Sigmoid colon (tissue), 6 donors: ENCODE measurements at regions not wholly inside any gene's neighbourhood (a gene's known extent, or its start where the extent isn't known, plus 50 kb on each side); places are given as distances from the start of the nearest gene placed in this dataset.

Source experiments
- DNase-seq: peaks from one replicate; pipeline ENCODE4 v3.0.0-alpha.2; 2019
- H3K27ac ChIP-seq, 4 donors: fragments of 200-600 bp; sonication (generic); one replicate each; pipeline ENCODE4 v1.5.1; 2016 to 2019; ENCODE audit warnings: mild to moderate bottlenecking in 1 of 4
- H3K27me3 ChIP-seq, 3 donors: fragments of 200-600 bp; sonication (generic); one replicate each; pipeline ENCODE4 v1.5.1; 2019; ENCODE audit warnings: mild to moderate bottlenecking in 1 of 3
- H3K36me3 ChIP-seq, 4 donors: fragments of 200-600 bp; sonication (generic); one replicate each; pipeline ENCODE4 v1.5.1; 2016 to 2019
- H3K4me1 ChIP-seq, 4 donors: fragments of 200-600 bp; sonication (generic); one replicate each; pipeline ENCODE4 v1.5.1; 2017 to 2019
- H3K4me3 ChIP-seq, 4 donors: fragments of 200-600 bp; sonication (generic); one replicate each; pipeline ENCODE4 v1.5.1; 2017 to 2019; ENCODE audit warnings: mild to moderate bottlenecking in 2 of 4, moderate library complexity in 1 of 4
- H3K9me3 ChIP-seq, 4 donors: fragments of 200-600 bp in 3 of 4; sonication (generic) in 3 of 4; one replicate each; pipeline versions ENCODE4 v1.5.1 to v1.6.1; 2013 to 2019
- CTCF ChIP-seq, 4 experiments: fragments of 450-650 bp in 3 of 4; fragments of 200-600 bp in 1 of 4; IDR thresholded peaks; one replicate each; pipeline ENCODE4 v1.5.1; 2016 to 2019; ENCODE audit warnings: antibody characterized with exemption in 4 of 4, mild to moderate bottlenecking in 3 of 4, moderate library complexity in 2 of 4
- EP300 ChIP-seq, 4 donors: sonication (generic); formaldehyde crosslinking; IDR thresholded peaks; one replicate each; pipeline ENCODE4 v1.6.1; 2017; ENCODE audit warnings: antibody characterized with exemption in 4 of 4
- POLR2A ChIP-seq, 2 donors: fragments of 450-650 bp; IDR thresholded peaks; one replicate each; pipeline ENCODE4 v1.6.1; 2016; ENCODE audit warnings: antibody characterized with exemption in 2 of 2, mild to moderate bottlenecking in 2 of 2, moderate library complexity in 2 of 2
- POLR2AphosphoS5 ChIP-seq, 4 donors: sonication (generic); formaldehyde crosslinking; IDR thresholded peaks; one replicate each; pipeline ENCODE4 v1.6.1; 2017; ENCODE audit warnings: antibody characterized with exemption in 4 of 4
- WGBS, 2 donors: extraction: QIAGEN DNeasy Blood & Tissue Kit; methylation state at CpG; one replicate each; pipeline ENCODE4 v1.1.7; 2013; 5-methylcytosine and 5-hydroxymethylcytosine counted together
- intact Hi-C: fragments of 100-400 bp; cut with DNase I; formaldehyde crosslinking; loops from one replicate; pipeline ENCODE4 v1.15.1; 2023
- donor health status: healthy with polysubstance abuse.
- donor health status: healthy.

DNA sequence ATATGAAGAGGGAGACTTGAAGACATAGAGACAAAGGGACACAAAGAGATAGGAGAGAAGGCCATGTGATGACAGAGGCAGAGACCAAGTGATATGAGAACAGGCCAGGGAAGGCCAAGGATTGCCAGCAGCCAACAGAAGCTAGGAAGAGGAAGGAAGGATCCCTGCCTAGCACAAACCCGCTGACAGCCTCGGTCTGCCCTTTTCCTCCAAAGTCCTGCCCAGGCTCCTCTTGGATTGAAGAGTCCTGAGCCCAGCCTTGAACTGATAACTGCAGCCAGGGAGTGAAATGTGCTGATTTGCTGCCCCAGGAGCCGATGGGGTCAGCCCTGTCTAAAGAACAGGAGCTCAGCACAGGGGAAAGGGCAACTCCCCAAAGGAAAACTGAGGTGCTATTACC is 76.6 kb downstream of the MCFD2 start:
- intact Hi-C loops: no loop called here
- H3K9me3 ChIP-seq: no peaks in the 10 kb centered on the region
- H3K36me3 ChIP-seq: no peaks in the 10 kb centered on the region
- DNase-seq: no peak
- WGBS, 2 donors: 82 to 92% methylated on average over 3 of the region's 3 CpGs
- H3K4me1 ChIP-seq: peaks cover 0 to 24% (median 17%) of the 10 kb centered on the region in 4 donors
- H3K27me3 ChIP-seq: no peaks in the 10 kb centered on the region
- H3K4me3 ChIP-seq: no peak overlapping the region
- TF ChIP-seq EP300 (IDR thresholded peaks at IDR 0.05) (no peak), POLR2A (IDR thresholded peaks at IDR 0.05) (no peak), CTCF (IDR thresholded peaks at IDR 0.05) (no peak), POLR2AphosphoS5 (IDR thresholded peaks at IDR 0.05) (no peak)
- no peak overlapping the region for H3K27ac ChIP-seq

DNA sequence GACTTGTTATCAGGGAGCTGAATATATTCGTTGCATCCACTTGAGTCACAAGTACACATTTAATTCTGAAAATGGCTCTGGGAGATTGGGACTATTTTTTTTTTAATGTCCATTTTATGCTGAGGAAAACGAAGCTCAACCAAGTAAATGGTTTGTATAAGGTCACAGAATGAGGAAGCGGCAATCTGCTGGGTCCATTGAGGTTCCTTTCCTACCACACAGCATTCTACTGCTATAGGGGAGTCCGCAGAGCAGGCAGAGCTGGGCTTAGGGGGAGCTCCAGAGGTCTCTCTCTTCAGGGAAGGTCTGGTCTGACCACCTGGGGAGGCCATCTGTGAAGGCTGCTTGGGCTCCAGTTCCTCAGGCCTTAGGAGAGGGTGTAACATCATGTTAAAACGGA is 77.9 kb downstream of the MCFD2 start:
- Histone ChIP-seq H3K4me1 (peaks cover 0 to 12% (median 5%) of the 10 kb centered on the region in 4 donors), H3K36me3 (no peaks in the 10 kb centered on the region), H3K27ac (no peak overlapping the region), H3K9me3 (no peaks in the 10 kb centered on the region), H3K27me3 (no peaks in the 10 kb centered on the region), H3K4me3 (no peak overlapping the region)
- WGBS, 2 donors: 85 to 92% methylated on average over 5 of the region's 5 CpGs
- TF ChIP-seq EP300 (IDR thresholded peaks at IDR 0.05): no peak
- TF ChIP-seq CTCF (IDR thresholded peaks at IDR 0.05): no peak
- no peak for TF ChIP-seq POLR2A (IDR thresholded peaks at IDR 0.05)
- no peak for TF ChIP-seq POLR2AphosphoS5 (IDR thresholded peaks at IDR 0.05)
- DNase-seq: no peak
- intact Hi-C loops: no loop called here

DNA sequence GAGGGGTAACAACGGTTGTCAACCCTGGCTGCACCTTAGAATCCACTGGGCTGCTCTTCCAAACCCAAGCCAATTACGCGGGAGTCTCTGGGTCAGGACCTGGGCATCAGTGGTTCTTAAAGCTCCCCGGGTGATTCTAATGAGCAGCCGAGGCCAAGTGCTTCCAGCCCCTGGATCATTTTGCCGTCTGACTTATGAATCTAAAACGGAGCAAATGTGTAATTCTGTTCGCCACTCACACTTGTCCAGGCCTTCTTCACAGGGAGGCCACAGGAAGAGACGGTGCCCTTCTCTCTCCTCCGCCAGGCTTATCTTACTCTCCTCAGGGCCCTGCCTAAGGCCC is 78.5 kb downstream of the MCFD2 start:
- TF ChIP-seq POLR2AphosphoS5 (IDR thresholded peaks at IDR 0.05) (no peak), EP300 (IDR thresholded peaks at IDR 0.05) (no peak), CTCF (IDR thresholded peaks at IDR 0.05) (no peak), POLR2A (IDR thresholded peaks at IDR 0.05) (no peak)
- WGBS, 2 donors: 94 to 96% methylated on average over 10 of the region's 10 CpGs
- intact Hi-C loops: no loop called here
- no peaks in the 10 kb centered on the region for H3K36me3 ChIP-seq
- no peak for DNase-seq
- no peaks in the 10 kb centered on the region for H3K9me3 ChIP-seq
- H3K4me1 ChIP-seq: peaks cover 0 to 12% (median 5%) of the 10 kb centered on the region in 4 donors
- H3K4me3 ChIP-seq: no peak overlapping the region
- H3K27me3 ChIP-seq: no peaks in the 10 kb centered on the region
- no peak overlapping the region for H3K27ac ChIP-seq

DNA sequence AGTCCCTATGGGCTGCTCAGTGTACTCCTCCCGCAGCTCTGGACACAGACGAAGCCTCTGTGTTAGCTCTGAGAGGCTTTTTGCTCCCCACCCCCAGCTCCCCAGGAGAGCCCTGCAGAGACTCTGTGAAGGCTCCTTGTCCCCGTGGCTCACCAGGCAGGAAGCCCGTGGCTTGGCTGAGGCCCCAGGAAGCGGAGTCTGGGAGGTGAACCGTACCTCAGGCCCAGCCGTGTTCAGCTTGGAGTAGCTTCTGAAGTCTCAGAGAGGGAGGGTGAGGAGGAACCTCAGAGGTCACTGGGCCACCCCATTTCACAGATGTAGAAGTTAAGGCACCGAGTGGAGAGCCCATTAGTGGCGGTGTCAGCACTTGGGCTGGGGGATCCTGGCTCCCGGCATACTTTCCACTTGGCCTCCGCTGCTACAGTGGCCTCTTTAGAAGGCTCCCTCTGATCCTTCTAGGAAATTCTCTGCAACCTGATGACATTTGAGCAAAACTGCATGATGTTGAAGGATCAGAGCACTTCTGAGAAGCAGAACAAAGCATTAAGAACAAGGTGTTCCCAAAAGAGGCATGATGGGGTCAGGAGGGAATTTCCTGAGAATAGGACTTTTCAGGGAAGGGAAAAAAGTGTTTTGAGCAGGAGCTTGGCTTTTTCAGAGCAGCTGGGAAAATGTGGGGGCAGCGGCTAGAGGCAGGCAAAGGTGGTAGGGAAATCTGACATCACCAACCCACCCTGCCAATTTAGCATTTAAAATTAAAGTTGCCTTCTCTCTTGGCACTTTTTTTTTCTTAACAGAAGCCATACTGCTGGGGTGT is 79.1 kb downstream of the MCFD2 start:
- Histone ChIP-seq H3K27ac (no peak overlapping the region), H3K9me3 (no peaks in the 10 kb centered on the region), H3K36me3 (no peaks in the 10 kb centered on the region), H3K27me3 (no peaks in the 10 kb centered on the region), H3K4me3 (no peak overlapping the region), H3K4me1 (peaks cover 0 to 12% (median 5%) of the 10 kb centered on the region in 4 donors)
- DNase-seq: no peak
- intact Hi-C loops: no loop called here
- TF ChIP-seq CTCF (IDR thresholded peaks at IDR 0.05) (no peak), POLR2AphosphoS5 (IDR thresholded peaks at IDR 0.05) (no peak), POLR2A (IDR thresholded peaks at IDR 0.05) (no peak), EP300 (IDR thresholded peaks at IDR 0.05) (no peak)
- WGBS, 2 donors: 62 to 80% methylated on average over 12 of the region's 12 CpGs

DNA sequence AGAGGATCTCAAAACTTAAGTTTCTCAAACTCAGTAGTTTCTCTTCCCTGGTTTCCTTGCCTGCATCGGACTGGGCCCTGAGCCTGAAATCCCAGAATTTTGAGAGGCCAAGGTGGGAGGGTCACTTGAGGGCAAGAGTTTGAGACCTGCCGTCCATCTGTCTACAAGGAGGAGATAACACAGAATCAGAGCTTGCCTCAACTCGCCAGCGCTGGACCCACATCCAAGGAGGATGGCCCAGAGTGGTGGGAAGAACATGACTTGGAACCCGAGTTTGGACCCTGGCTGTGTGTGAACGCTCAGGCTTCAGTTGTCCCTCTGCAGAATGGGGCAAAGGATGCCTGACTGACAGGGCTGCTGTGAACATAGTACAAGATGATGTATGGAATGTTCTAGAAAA is 80.1 kb downstream of the MCFD2 start:
- intact Hi-C loops: no loop called here
- H3K4me1 ChIP-seq: peaks cover 0 to 12% (median 5%) of the 10 kb centered on the region in 4 donors
- no peak overlapping the region for H3K4me3 ChIP-seq
- 94 to 97% methylated on average over 6 of the region's 6 CpGs for WGBS, 2 donors
- no peaks in the 10 kb centered on the region for H3K36me3 ChIP-seq
- H3K27me3 ChIP-seq: no peaks in the 10 kb centered on the region
- no peak overlapping the region for H3K27ac ChIP-seq
- DNase-seq: no peak
- H3K9me3 ChIP-seq: no peaks in the 10 kb centered on the region
- TF ChIP-seq CTCF (IDR thresholded peaks at IDR 0.05) (no peak), POLR2A (IDR thresholded peaks at IDR 0.05) (no peak), EP300 (IDR thresholded peaks at IDR 0.05) (no peak), POLR2AphosphoS5 (IDR thresholded peaks at IDR 0.05) (no peak)
